ENCODE measurements at regions not wholly inside any gene's neighbourhood (a gene's known extent, or its start where the extent isn't known, plus 50 kb on each side); places are given as distances from the start of the nearest gene placed in this dataset.

GRCh38 chr9:27925815-27926214 lies 352.5 kb upstream of the C9orf72 start:
- DNase-seq: peak; percentile 91

- DNase-seq: no peak
Observed at GRCh38 chr9:27929841-27930240, 356.6 kb upstream of the C9orf72 start.

GRCh38 chr9:27933210-27934025 lies 360.1 kb upstream of the C9orf72 start:
- peak; percentile 87 for DNase-seq

GRCh38 chr9:27934471-27934870 lies 361.2 kb upstream of the C9orf72 start:
- DNase-seq: no peak

GRCh38 chr9:27939186-27939585 lies 365.9 kb upstream of the C9orf72 start:
- DNase-seq: no peak

- DNase-seq: no peak
Observed at GRCh38 chr9:27940535-27940934, 367.3 kb upstream of the C9orf72 start.

- peak; percentile 56 for DNase-seq
Observed at GRCh38 chr9:27943501-27943900, 370.2 kb upstream of the C9orf72 start.

- no peak for DNase-seq
Observed at GRCh38 chr9:27945386-27945785, 372.1 kb upstream of the C9orf72 start.

- DNase-seq: no peak
Observed at GRCh38 chr9:27950382-27950781, 377.1 kb upstream of the C9orf72 start.

- no peak for DNase-seq
Observed at GRCh38 chr9:27954858-27955257, 381.6 kb upstream of the C9orf72 start.

- no peak for DNase-seq
Observed at GRCh38 chr9:27963836-27964235, 390.6 kb upstream of the C9orf72 start.

GRCh38 chr9:27967210-27967609 lies 393.9 kb upstream of the C9orf72 start:
- DNase-seq: peak; percentile 67

- peak; percentile 12 for DNase-seq
Observed at GRCh38 chr9:27977931-27978330, 404.6 kb upstream of the C9orf72 start.

- DNase-seq: no peak
Observed at GRCh38 chr9:27985714-27986113, 412.4 kb upstream of the C9orf72 start.

- no peak for DNase-seq
Observed at GRCh38 chr9:27990524-27990923, 417.2 kb upstream of the C9orf72 start.

- DNase-seq: no peak
Observed at GRCh38 chr9:27991221-27991620, 417.9 kb upstream of the C9orf72 start.

- peak; percentile 21 for DNase-seq
Observed at GRCh38 chr9:28001096-28001495, 427.8 kb upstream of the C9orf72 start.

GRCh38 chr9:28004900-28005299 lies 431.6 kb upstream of the C9orf72 start:
- peak; percentile 35 for DNase-seq

GRCh38 chr9:28005779-28006178 lies 432.5 kb upstream of the C9orf72 start:
- DNase-seq: no peak

- no peak for DNase-seq
Observed at GRCh38 chr9:28007097-28007817, 434.0 kb upstream of the C9orf72 start.

- no peak for DNase-seq
Observed at GRCh38 chr9:28014212-28014611, 440.9 kb upstream of the C9orf72 start.

- peak; percentile 96 for DNase-seq
Observed at GRCh38 chr9:28024676-28025075, 451.4 kb upstream of the C9orf72 start.

GRCh38 chr9:28025186-28025585 lies 451.9 kb upstream of the C9orf72 start:
- no peak for DNase-seq

GRCh38 chr9:28031521-28032267 lies 458.4 kb upstream of the C9orf72 start:
- DNase-seq: peak; percentile 80

Data from NCI-H69 (cell line).